ENCODE measurements at regions not wholly inside any gene's neighbourhood (a gene's known extent, or its start where the extent isn't known, plus 50 kb on each side); places are given as distances from the start of the nearest gene placed in this dataset.

GRCh38 chr11:17150521-17150920 is 57.3 kb downstream of the PIK3C2A start:
- no peak for TF ChIP-seq CTCF (conservative IDR thresholded peaks at IDR 0.05; ENCODE audit: low read depth in 2 of 2)
- TF ChIP-seq ZNF331 (CRISPR knock-in tag; IDR thresholded peaks at IDR 0.05; ENCODE audit: low read depth) = no peak
- no peak for TF ChIP-seq JUNB (IDR thresholded peaks at IDR 0.05; ENCODE audit: unreplicated experiment)
- TF ChIP-seq REST (IDR thresholded peaks at IDR 0.05; ENCODE audit: unreplicated experiment) = no peak
- no peak for TF ChIP-seq POLR2AphosphoS5 (IDR thresholded peaks at IDR 0.05; ENCODE audit: low read depth)
- TF ChIP-seq ETS1 (IDR thresholded peaks at IDR 0.05) = no peak
- no peak for TF ChIP-seq CREB1 (CRISPR knock-in tag; IDR thresholded peaks at IDR 0.05; ENCODE audit: low read depth)
- no peak for TF ChIP-seq EZH2phosphoT487 (IDR thresholded peaks at IDR 0.05; ENCODE audit: unreplicated experiment)
- TF ChIP-seq ZNF462 (CRISPR knock-in tag; IDR thresholded peaks at IDR 0.05) = no peak
- TF ChIP-seq EZH2 (IDR thresholded peaks at IDR 0.05; ENCODE audit: low read depth, unreplicated experiment) = no peak
- no peak for TF ChIP-seq STAT1 (IDR thresholded peaks at IDR 0.05; ENCODE audit: unreplicated experiment)
